HG03139 (cell line): ENCODE measurements at regions not wholly inside any gene's neighbourhood (a gene's known extent, or its start where the extent isn't known, plus 50 kb on each side); places are given as distances from the start of the nearest gene placed in this dataset.
"Not testable (repeated sequence)": the region's sequence is repeated elsewhere in the genome, so short reads cannot be mapped to it uniquely, and the experiment has no call there.

Experiments used
- ATAC-seq: cut with Tn5 transposase; IDR thresholded peaks from one replicate; pipeline ENCODE4 v1.9.1; 2021; ENCODE audit not compliant: unreplicated experiment

- no peak for ATAC-seq
Measured at GRCh38 chr6:8655670-8656454, 220.5 kb upstream of the SLC35B3 start.

DNA sequence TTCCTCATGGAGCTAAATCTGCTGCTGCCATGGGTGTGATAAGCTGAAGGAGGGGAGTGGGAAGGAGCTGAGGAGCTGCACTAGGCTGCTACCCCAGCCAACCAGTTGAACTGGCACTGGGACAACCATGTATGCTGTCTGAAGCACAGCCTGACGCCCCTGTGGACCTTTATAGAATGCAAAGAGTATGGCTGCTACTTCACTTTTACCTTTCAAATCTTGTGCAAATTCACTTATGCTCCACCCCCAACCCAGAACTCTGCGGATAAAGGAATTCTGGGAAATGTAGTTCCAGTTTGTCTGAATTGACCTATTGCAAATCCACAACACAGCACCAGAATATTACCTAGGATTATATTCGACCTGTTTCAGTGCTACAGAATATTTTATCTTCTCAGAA lies 217.4 kb upstream of the SLC35B3 start:
- ATAC-seq, result no peak

GRCh38 chr6:8651998-8652397 lies 216.7 kb upstream of the SLC35B3 start:
- no peak for ATAC-seq

DNA sequence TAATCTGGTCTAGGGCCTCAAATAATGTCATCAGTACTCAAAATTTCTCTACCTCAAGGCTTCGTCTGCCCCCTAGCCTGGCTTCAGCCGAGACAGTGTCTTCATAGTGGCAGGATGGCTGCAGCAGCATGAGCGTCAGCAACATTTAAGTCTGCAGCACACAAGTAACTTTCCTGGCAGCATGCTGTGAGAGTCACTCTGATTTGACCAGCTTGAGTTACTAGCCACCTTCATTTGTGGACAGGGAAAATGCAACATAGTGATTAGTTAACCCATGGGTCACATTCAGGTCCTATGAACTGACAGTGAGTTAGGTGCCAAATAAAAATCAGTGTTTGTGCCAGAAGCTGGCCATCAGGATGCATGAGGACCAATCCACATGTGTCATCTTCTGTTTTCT lies 209.9 kb upstream of the SLC35B3 start:
- no peak for ATAC-seq

- ATAC-seq, result no peak
Measured at GRCh38 chr6:8644306-8644705, 209.0 kb upstream of the SLC35B3 start.

DNA sequence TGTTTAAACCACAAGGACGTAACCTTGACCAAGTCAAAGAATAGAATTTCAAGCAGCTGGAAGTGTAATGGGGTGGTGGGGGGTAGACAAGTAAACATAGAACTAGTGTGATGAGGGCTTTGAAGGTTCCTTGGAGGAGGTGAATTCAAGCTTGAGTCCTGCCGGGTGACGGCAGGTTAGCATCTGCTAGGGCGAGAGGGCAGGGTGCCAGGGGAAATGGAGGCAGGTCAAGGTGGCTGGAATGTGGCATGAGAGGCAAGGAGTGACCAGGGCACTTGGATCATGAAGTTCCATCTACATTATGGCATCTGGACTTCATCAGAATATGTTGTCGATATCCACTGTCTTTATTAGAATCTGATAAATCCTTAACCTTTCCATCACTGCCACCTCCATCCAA lies 207.5 kb upstream of the SLC35B3 start:
- no peak for ATAC-seq

DNA sequence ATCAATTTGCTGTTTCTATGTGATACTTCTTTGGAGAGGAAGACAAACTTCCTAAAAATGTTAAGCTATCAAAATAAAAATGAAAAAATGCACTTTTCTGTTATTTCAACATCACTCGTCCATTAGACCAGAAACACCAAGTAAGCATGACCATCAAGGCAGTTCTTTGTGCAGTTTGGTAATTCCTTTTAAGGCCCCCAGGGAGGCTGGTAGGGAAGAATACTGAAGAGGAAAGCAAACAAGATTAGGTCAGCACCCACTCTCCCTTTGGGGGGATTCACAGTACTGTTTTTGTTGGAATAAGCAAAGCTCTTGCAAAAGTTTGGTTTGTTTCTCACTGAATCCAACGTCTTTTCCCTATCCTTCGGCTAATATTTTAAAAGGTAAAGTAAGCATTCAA lies 206.8 kb upstream of the SLC35B3 start:
- ATAC-seq, result no peak

GRCh38 chr6:8639928-8640649 lies 204.7 kb upstream of the SLC35B3 start:
- ATAC-seq, result no peak

DNA sequence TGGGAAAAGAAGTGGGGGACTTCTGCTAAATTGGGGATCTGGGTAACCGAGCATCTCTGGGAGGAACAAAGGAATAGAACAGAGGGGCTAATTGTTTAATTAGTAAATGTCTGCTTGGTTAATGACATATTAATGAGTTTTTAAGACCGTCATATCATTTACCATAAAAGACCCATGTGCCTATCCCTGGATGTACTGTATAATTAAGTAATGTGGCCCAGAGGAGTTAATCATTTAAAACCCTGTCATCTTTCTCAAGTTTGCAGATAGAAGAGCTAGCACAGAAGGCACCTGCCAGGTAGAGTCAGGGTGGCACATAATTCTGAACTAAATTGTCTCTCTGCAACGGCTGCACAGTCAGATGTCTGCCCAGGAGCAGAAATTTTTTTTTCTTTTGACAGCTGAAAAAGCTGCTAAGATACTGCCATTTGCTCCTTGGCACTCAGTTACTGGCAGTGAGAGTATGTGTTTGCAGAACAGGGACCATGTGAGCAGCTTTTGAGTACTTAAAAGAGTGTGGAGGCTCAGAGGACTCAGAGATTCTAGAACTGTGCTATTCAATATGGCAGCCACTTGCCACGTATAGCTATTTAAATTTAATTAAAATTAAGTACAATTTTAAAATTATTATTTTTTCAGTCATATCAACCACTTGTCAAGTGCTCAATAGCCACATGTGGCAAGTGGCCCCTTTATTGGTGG lies 202.7 kb upstream of the SLC35B3 start:
- no peak for ATAC-seq

DNA sequence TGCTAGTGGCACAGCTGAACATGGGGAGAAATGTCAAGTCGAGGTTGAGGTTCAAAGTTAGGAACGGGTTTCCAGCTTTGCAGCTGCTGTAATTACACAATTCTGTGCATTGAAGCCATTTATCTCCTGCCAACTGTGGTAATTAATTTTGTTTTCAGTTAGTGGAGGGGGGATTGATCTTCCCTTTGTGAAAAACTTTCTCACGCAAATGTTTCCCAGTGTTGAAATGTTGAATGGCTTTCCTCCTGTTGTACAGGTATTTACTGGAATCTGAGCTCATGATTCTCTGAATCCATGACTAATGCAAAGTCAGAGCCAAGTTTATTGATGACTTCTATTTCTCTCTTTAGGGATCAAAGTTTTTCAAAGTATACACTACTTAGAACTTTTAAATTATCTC lies 198.4 kb upstream of the SLC35B3 start:
- no peak for ATAC-seq

- ATAC-seq, result no peak
Measured at GRCh38 chr6:8628736-8629135, 193.4 kb upstream of the SLC35B3 start.

DNA sequence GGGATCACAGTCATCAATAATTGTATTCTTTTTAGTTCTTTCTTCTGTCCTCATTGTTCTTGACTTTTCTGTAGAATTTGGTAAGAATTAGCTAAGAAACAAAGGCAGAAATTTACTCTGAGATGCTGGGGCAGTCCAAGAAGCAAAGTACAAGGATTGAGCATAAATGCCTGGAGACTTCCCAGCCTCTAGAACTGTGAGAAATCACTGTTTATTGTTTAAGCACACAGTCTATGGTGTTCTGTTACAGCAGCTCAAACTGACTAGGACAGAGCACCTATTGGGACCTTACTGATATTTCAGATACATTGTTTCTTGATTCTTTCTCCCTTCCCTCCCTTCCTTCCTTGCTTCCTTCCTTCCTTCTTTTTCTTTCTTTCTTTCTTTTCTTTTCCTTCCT lies 192.7 kb upstream of the SLC35B3 start:
- no peak for ATAC-seq

DNA sequence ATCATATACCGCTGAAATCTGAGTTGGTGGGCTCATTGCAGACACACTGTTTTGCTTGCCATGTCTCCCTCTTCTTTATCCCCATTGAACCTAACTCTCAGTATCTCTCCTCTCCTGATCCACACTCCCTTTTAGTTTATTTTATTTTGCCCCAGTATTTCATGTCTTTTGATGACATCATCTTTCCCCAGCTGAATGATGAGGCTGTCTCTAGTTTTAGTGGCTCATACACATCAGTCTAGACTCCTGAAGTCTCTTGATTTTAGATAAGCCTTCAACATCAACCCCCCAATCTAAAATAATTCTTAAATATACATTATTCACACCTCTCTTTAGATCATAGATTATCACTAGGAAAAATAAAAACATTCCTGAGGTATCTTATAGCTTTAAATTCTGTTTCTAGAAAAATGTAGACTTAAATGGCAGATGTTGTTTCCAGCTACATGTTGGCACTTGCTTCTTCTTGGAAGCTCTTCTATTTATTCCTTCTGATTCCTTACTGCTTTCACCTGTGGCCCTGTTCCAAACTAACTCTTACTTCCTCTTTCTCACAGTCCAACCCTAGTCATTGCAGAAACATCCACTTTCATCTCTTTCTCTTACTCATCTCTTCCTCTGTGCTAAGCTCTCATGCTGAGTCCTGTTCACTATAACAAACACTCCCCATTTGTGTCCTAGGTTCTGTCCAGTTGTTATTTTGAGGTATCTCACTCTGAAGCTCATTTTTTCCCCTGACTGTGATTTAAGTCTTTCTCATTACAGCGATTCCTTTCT lies 191.9 kb upstream of the SLC35B3 start:
- no peak for ATAC-seq

GRCh38 chr6:8624665-8625064 lies 189.3 kb upstream of the SLC35B3 start:
- no peak for ATAC-seq

DNA sequence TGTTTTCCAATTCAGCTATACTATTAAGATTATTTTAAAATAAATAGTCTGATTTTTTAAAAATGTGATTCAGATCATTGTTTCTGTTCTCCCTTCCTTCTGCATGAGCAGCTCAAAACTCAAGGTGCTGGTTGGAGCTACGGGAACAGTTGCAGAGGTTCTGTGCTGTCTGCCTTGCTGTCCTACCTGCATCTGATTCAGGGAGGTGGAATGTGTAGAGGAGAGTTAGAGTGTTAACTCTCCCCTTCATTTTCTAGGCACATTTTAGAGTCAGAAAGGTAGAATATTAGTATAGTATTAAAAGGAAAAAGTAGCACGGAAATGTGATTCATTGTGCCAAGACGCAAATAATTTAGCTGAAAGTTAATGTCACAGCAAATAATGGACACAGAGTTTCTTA lies 188.1 kb upstream of the SLC35B3 start:
- ATAC-seq, result no peak

GRCh38 chr6:8619853-8620252 lies 184.5 kb upstream of the SLC35B3 start:
- no peak for ATAC-seq

DNA sequence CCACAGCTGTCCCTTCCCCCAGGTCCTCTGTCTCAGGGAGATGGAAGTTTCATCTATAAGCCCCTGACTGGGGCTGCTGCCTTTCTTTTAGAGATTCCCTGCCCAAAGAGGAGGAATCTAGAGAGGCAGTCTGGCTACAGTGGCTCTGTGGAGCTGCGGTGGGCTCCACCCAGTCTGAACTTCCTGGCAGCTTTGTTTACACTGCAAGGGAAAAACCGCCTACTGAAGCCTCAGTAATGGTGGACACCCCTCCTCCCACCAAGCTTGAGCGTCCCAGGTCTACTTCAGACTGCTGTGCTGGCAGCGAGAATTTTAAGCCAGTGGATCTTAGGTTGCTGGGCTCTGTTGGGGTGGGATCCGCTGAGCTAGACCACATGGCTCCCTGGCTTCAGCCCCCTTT lies 184.1 kb upstream of the SLC35B3 start:
- ATAC-seq, result not testable (repeated sequence)

DNA sequence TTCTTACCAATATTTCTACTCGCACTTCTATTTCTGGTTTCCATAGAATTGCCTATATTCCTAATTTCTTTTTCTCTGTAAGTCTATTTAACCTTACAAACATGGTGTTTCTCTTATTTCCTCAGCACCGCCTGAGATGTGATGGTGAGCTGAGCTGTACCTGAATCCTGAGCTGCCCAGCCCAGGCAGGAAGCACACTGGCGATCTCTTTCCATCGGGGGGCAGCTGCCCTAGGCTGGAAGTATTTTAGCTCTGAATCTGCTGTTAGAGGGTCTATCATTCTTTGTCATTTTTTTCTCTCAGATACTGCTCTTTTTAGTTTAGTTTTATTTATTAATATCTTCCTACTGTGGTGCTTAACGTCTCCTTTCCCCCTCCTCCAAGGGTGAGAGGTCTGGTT lies 173.4 kb upstream of the SLC35B3 start:
- ATAC-seq, result no peak

- ATAC-seq, result no peak
Measured at GRCh38 chr6:8589941-8590729, 154.8 kb upstream of the SLC35B3 start.

DNA sequence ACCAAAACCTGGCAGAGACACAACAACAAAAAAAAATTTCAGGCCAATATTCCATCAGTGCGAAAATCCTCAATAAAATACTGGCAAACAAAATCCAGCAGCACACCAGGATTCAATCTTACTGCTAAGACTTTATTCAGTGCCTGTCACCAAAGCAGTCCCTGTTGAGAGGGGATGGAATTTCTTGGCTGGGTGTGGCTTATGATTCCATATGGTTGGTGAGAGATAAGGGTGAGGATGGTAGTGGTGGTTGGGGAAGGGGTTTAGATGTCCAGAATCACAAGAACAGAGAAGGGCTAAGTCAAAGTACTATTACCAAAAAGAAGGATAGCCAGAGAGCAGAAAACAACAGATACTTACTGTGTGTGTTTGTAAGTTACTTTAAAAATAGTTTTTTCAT lies 152.8 kb upstream of the SLC35B3 start:
- ATAC-seq, result no peak
